HL-60 (cell line): ENCODE measurements at regions not wholly inside any gene's neighbourhood (a gene's known extent, or its start where the extent isn't known, plus 50 kb on each side); places are given as distances from the start of the nearest gene placed in this dataset.

Source experiments
- DNase-seq, 2 experiments: peaks; one replicate each; pipeline ENCODE4 v3.0.0-alpha.2; 2010 to 2020; ENCODE audit warnings: low read depth in 1 of 2, low spot score in 1 of 2
- H3K27ac ChIP-seq: fragments of 250-450 bp; sonication (Bioruptor Pico); replicated peaks from 2 replicates; pipeline ENCODE4 v1.5.1; 2020; ENCODE audit warnings: mild to moderate bottlenecking, moderate library complexity
- H3K27me3 ChIP-seq: fragments of 250-450 bp; sonication (Bioruptor Pico); 2 replicates; pipeline ENCODE4 v1.5.1; 2021; ENCODE audit warnings: mild to moderate bottlenecking, moderate library complexity; ENCODE audit not compliant: insufficient read depth, poor library complexity, severe bottlenecking
- H3K4me3 ChIP-seq: replicated peaks from 2 replicates; pipeline ENCODE4 v1.5.1; 2011; ENCODE audit warnings: mild to moderate bottlenecking, control low read depth, low read length; ENCODE audit not compliant: insufficient read depth
- GABPA ChIP-seq: IDR thresholded peaks from 2 replicates; pipeline ENCODE4 v1.6.1; 2012; ENCODE audit warnings: low read depth
- POLR2AphosphoS5 ChIP-seq: IDR thresholded peaks from 2 replicates; pipeline ENCODE4 v1.6.1; 2012; ENCODE audit warnings: low read depth
- REST ChIP-seq: IDR thresholded peaks from 2 replicates; pipeline ENCODE4 v1.6.1; 2012; ENCODE audit warnings: low read depth; ENCODE audit not compliant: insufficient replicate concordance
- SPI1 ChIP-seq: IDR thresholded peaks from 2 replicates; pipeline ENCODE4 v1.6.1; 2012; ENCODE audit warnings: low read depth, mild to moderate bottlenecking, borderline replicate concordance
- TF ChIP-seq, protein P1 (sequence below): IDR thresholded peaks from one replicate; pipeline ENCODE4 v1.5.1; 2011; ENCODE audit warnings: low read length, control low read depth, inconsistent platforms; ENCODE audit not compliant: insufficient read depth

- TF ChIP-seq POLR2AphosphoS5 (no peak), REST (no peak), GABPA (no peak)
- TF ChIP-seq, protein P1, sequence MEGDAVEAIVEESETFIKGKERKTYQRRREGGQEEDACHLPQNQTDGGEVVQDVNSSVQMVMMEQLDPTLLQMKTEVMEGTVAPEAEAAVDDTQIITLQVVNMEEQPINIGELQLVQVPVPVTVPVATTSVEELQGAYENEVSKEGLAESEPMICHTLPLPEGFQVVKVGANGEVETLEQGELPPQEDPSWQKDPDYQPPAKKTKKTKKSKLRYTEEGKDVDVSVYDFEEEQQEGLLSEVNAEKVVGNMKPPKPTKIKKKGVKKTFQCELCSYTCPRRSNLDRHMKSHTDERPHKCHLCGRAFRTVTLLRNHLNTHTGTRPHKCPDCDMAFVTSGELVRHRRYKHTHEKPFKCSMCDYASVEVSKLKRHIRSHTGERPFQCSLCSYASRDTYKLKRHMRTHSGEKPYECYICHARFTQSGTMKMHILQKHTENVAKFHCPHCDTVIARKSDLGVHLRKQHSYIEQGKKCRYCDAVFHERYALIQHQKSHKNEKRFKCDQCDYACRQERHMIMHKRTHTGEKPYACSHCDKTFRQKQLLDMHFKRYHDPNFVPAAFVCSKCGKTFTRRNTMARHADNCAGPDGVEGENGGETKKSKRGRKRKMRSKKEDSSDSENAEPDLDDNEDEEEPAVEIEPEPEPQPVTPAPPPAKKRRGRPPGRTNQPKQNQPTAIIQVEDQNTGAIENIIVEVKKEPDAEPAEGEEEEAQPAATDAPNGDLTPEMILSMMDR, result no peak
- no peak for DNase-seq
- Histone ChIP-seq H3K4me3 (no peak overlapping the region), H3K27me3 (no peaks in the 10 kb centered on the region), H3K27ac (no peak overlapping the region)
Observed at GRCh38 chr3:4220065-4220464, 83.1 kb upstream of the SETMAR start.

DNA sequence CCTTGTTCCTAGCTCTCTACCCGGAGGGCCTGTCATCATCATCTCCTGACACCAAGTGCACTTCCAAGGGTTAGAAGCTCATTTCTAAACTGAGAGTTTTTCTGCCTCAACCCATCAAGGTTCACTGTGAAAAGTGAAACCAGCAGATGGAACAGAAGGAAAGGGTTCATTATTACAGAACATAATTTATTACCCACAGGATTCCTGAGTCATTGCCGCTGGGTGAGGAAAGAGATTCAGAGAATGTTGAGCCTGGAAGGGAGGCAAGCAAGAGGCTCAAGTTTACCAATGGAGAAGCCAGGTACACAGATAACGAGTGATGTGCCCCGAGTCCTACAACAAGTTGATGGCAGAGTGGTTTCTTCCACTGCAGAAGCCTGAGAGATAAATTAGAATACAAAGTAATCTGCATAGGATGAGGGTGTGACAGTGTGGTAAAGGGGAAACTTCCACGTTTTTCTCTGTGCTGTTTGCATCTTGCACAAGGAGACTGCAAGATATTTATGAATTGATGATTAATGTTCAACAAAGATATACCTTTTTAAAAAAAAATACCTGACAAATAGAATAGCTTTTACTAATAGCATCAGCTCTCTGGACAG, 80.5 kb upstream of the SETMAR start:
- H3K4me3 ChIP-seq, result no peak overlapping the region
- no peak overlapping the region for H3K27ac ChIP-seq
- TF ChIP-seq, protein P1, result no peak
- TF ChIP-seq POLR2AphosphoS5, result no peak
- no peak for TF ChIP-seq GABPA
- no peak for TF ChIP-seq REST
- no peak for TF ChIP-seq SPI1
- no peaks in the 10 kb centered on the region for H3K27me3 ChIP-seq
- DNase-seq, result no peak

GRCh38 chr3:4223777-4224176, 79.4 kb upstream of the SETMAR start:
- TF ChIP-seq POLR2AphosphoS5 (no peak), SPI1 (no peak), REST (no peak), GABPA (no peak)
- TF ChIP-seq, protein P1, result no peak
- no peak for DNase-seq
- Histone ChIP-seq H3K27ac (no peak overlapping the region), H3K4me3 (no peak overlapping the region), H3K27me3 (no peaks in the 10 kb centered on the region)
